ENCODE measurements at regions not wholly inside any gene's neighbourhood (a gene's known extent, or its start where the extent isn't known, plus 50 kb on each side); places are given as distances from the start of the nearest gene placed in this dataset.

GRCh38 chr9:130774183-130774582 lies 60.9 kb upstream of the ABL1 start:
- H3K36me3 ChIP-seq (ENCODE audit: insufficient read depth, low read length): no peaks in the 10 kb centered on the region
- H3K27ac Mint-ChIP-seq (ENCODE audit: unreplicated experiment): no peak overlapping the region
- H3K4me1 ChIP-seq (ENCODE audit: insufficient read depth, low read length): peaks cover 6% of the 10 kb centered on the region
- H3K79me2 ChIP-seq (ENCODE audit: insufficient read depth, low read length): peaks cover 76% of the 10 kb centered on the region
- peaks cover 10% of the 10 kb centered on the region for H3K36me3 Mint-ChIP-seq (ENCODE audit: low read depth, unreplicated experiment)
- TF ChIP-seq, protein P1, sequence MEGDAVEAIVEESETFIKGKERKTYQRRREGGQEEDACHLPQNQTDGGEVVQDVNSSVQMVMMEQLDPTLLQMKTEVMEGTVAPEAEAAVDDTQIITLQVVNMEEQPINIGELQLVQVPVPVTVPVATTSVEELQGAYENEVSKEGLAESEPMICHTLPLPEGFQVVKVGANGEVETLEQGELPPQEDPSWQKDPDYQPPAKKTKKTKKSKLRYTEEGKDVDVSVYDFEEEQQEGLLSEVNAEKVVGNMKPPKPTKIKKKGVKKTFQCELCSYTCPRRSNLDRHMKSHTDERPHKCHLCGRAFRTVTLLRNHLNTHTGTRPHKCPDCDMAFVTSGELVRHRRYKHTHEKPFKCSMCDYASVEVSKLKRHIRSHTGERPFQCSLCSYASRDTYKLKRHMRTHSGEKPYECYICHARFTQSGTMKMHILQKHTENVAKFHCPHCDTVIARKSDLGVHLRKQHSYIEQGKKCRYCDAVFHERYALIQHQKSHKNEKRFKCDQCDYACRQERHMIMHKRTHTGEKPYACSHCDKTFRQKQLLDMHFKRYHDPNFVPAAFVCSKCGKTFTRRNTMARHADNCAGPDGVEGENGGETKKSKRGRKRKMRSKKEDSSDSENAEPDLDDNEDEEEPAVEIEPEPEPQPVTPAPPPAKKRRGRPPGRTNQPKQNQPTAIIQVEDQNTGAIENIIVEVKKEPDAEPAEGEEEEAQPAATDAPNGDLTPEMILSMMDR (IDR thresholded peaks at IDR 0.05; ENCODE audit: insufficient read depth, low read depth, low read length): no peak
- no peak for TF ChIP-seq EZH2 (IDR thresholded peaks at IDR 0.05; ENCODE audit: insufficient read depth, low read length)
- H3K27ac ChIP-seq (ENCODE audit: low read depth, low read length): no peak overlapping the region
- H3K4me3 Mint-ChIP-seq (ENCODE audit: unreplicated experiment): no peak overlapping the region
- H3K9me3 Mint-ChIP-seq (ENCODE audit: unreplicated experiment): peaks cover 13% of the 10 kb centered on the region
- no peaks in the 10 kb centered on the region for H3K27me3 Mint-ChIP-seq (ENCODE audit: low read depth, unreplicated experiment)
- H3K4me3 ChIP-seq (ENCODE audit: insufficient read depth, low read depth, low read length): no peak overlapping the region
- no peak for FAIRE-seq
- H3K9ac ChIP-seq (ENCODE audit: low read length): no peak overlapping the region
- no peaks in the 10 kb centered on the region for H3K9me3 ChIP-seq (ENCODE audit: insufficient read depth, low read depth, low read length)
- peaks cover 4% of the 10 kb centered on the region for H4K20me1 ChIP-seq (ENCODE audit: insufficient read depth, low read length)
- H3K27me3 ChIP-seq (ENCODE audit: insufficient read depth, low read length): no peaks in the 10 kb centered on the region
- H2AFZ ChIP-seq (ENCODE audit: low read depth, low read length): no peak overlapping the region
- H3K4me2 ChIP-seq (ENCODE audit: low read length): no peak overlapping the region
- DNase-seq (ENCODE audit: low read depth): no peak
- H3K4me1 Mint-ChIP-seq (ENCODE audit: low read depth, unreplicated experiment): peaks cover 21% of the 10 kb centered on the region

DNA sequence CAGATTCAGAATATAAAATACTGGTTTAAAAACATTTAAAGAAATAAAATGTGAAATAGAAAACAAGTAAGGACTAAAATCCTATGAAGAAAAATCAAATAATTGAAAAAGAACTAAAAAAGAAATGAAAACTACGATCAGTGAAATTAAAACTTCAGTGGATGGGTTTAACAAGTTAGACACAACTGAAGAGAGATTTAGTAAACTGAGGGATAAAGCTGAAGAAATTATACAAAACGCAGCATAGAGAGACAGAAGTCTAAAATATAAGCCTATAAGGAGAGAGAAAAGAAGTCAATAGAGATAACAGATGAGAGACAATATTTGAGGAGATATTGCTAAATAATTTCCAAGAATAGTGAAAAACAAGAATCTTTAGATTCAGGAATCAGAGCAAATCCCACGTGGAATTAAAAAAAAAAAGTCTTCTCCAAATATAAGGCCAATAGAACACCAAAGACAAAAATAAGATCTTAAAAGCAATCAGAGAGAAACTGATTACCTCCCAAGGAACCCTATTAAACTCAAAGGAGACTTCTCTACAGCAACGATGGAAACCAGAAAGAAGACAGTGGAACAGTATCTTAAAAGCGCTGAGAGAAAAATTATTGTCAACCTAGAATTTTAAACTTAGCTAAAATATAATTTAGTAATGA lies 59.6 kb upstream of the ABL1 start:
- H3K27ac Mint-ChIP-seq (ENCODE audit: unreplicated experiment): peak overlapping the region; percentile 94
- H3K4me3 Mint-ChIP-seq (ENCODE audit: unreplicated experiment): no peak overlapping the region
- Histone ChIP-seq H2AFZ (ENCODE audit: low read depth, low read length) (no peak overlapping the region), H3K4me3 (ENCODE audit: insufficient read depth, low read depth, low read length) (no peak overlapping the region), H3K27me3 (ENCODE audit: insufficient read depth, low read length) (no peaks in the 10 kb centered on the region), H3K9ac (ENCODE audit: low read length) (no peak overlapping the region), H3K79me2 (ENCODE audit: insufficient read depth, low read length) (peaks cover 75% of the 10 kb centered on the region), H4K20me1 (ENCODE audit: insufficient read depth, low read length) (no peaks in the 10 kb centered on the region), H3K36me3 (ENCODE audit: insufficient read depth, low read length) (no peaks in the 10 kb centered on the region), H3K4me2 (ENCODE audit: low read length) (no peak overlapping the region), H3K27ac (ENCODE audit: low read depth, low read length) (peak overlapping the region; percentile 57), H3K4me1 (ENCODE audit: insufficient read depth, low read length) (peaks cover 9% of the 10 kb centered on the region), H3K9me3 (ENCODE audit: insufficient read depth, low read depth, low read length) (no peaks in the 10 kb centered on the region)
- H3K9me3 Mint-ChIP-seq (ENCODE audit: unreplicated experiment): peaks cover 13% of the 10 kb centered on the region
- no peaks in the 10 kb centered on the region for H3K27me3 Mint-ChIP-seq (ENCODE audit: low read depth, unreplicated experiment)
- H3K36me3 Mint-ChIP-seq (ENCODE audit: low read depth, unreplicated experiment): peaks cover 9% of the 10 kb centered on the region
- FAIRE-seq: no peak
- no peak for DNase-seq (ENCODE audit: low read depth)
- H3K4me1 Mint-ChIP-seq (ENCODE audit: low read depth, unreplicated experiment): peaks cover 16% of the 10 kb centered on the region
- TF ChIP-seq EZH2 (IDR thresholded peaks at IDR 0.05; ENCODE audit: insufficient read depth, low read length): no peak
- TF ChIP-seq, protein P1 (IDR thresholded peaks at IDR 0.05; ENCODE audit: insufficient read depth, low read depth, low read length): no peak

GRCh38 chr9:130779153-130779855 lies 55.8 kb upstream of the ABL1 start:
- no peak for TF ChIP-seq EZH2 (IDR thresholded peaks at IDR 0.05; ENCODE audit: insufficient read depth, low read length)
- TF ChIP-seq, protein P1 (IDR thresholded peaks at IDR 0.05; ENCODE audit: insufficient read depth, low read depth, low read length): no peak
- Mint-ChIP-seq H3K27me3 (ENCODE audit: low read depth, unreplicated experiment) (no peaks in the 10 kb centered on the region), H3K36me3 (ENCODE audit: low read depth, unreplicated experiment) (peaks cover 6% of the 10 kb centered on the region), H3K27ac (ENCODE audit: unreplicated experiment) (peak overlapping the region; percentile 18), H3K9me3 (ENCODE audit: unreplicated experiment) (peaks cover 13% of the 10 kb centered on the region), H3K4me3 (ENCODE audit: unreplicated experiment) (no peak overlapping the region), H3K4me1 (ENCODE audit: low read depth, unreplicated experiment) (peaks cover 25% of the 10 kb centered on the region)
- Histone ChIP-seq H3K9ac (ENCODE audit: low read length) (no peak overlapping the region), H3K27ac (ENCODE audit: low read depth, low read length) (no peak overlapping the region), H4K20me1 (ENCODE audit: insufficient read depth, low read length) (peaks cover 4% of the 10 kb centered on the region), H2AFZ (ENCODE audit: low read depth, low read length) (no peak overlapping the region), H3K4me1 (ENCODE audit: insufficient read depth, low read length) (peaks cover 20% of the 10 kb centered on the region), H3K27me3 (ENCODE audit: insufficient read depth, low read length) (no peaks in the 10 kb centered on the region), H3K79me2 (ENCODE audit: insufficient read depth, low read length) (peaks cover 55% of the 10 kb centered on the region), H3K9me3 (ENCODE audit: insufficient read depth, low read depth, low read length) (no peaks in the 10 kb centered on the region), H3K4me3 (ENCODE audit: insufficient read depth, low read depth, low read length) (no peak overlapping the region), H3K36me3 (ENCODE audit: insufficient read depth, low read length) (no peaks in the 10 kb centered on the region), H3K4me2 (ENCODE audit: low read length) (no peak overlapping the region)
- FAIRE-seq (no peak), DNase-seq (ENCODE audit: low read depth) (peak; percentile 55)
